ENCODE measurements at regions not wholly inside any gene's neighbourhood (a gene's known extent, or its start where the extent isn't known, plus 50 kb on each side); places are given as distances from the start of the nearest gene placed in this dataset.

DNA sequence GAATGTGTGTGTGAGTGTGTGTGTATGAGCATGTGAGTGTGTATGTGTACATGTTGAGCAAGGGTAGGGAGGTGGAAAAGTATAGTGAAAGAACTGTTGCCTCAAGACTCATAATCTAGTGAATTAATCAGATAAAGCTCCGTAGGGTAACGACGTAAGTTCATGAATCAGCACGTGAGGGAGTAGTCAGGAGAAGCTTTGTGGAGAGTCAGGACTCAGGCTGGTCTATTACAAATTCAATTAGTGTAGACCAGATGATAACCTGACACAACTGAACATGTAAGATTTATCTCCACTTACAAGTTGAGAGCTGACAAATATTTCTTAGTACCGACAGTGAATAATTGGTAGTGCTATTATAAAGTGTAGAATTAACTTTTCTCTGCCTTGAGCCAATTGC lies 194.5 kb downstream of the RAD51AP2 start:
- H3K36me3 ChIP-seq (ENCODE audit: insufficient read depth, low read length), result no peaks in the 10 kb centered on the region
- H2AFZ ChIP-seq (ENCODE audit: low read depth, low read length), result no peak overlapping the region
- H3K9me2 ChIP-seq (ENCODE audit: insufficient read depth, low read length), result no peaks in the 10 kb centered on the region
- no peaks in the 10 kb centered on the region for H3K9me3 ChIP-seq (ENCODE audit: low read length)
- no peak overlapping the region for H3K4me2 ChIP-seq (ENCODE audit: low read length)
- TF ChIP-seq, protein P1, sequence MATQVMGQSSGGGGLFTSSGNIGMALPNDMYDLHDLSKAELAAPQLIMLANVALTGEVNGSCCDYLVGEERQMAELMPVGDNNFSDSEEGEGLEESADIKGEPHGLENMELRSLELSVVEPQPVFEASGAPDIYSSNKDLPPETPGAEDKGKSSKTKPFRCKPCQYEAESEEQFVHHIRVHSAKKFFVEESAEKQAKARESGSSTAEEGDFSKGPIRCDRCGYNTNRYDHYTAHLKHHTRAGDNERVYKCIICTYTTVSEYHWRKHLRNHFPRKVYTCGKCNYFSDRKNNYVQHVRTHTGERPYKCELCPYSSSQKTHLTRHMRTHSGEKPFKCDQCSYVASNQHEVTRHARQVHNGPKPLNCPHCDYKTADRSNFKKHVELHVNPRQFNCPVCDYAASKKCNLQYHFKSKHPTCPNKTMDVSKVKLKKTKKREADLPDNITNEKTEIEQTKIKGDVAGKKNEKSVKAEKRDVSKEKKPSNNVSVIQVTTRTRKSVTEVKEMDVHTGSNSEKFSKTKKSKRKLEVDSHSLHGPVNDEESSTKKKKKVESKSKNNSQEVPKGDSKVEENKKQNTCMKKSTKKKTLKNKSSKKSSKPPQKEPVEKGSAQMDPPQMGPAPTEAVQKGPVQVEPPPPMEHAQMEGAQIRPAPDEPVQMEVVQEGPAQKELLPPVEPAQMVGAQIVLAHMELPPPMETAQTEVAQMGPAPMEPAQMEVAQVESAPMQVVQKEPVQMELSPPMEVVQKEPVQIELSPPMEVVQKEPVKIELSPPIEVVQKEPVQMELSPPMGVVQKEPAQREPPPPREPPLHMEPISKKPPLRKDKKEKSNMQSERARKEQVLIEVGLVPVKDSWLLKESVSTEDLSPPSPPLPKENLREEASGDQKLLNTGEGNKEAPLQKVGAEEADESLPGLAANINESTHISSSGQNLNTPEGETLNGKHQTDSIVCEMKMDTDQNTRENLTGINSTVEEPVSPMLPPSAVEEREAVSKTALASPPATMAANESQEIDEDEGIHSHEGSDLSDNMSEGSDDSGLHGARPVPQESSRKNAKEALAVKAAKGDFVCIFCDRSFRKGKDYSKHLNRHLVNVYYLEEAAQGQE (IDR thresholded peaks at IDR 0.05; ENCODE audit: borderline replicate concordance), result no peak
- TF ChIP-seq, protein P2, sequence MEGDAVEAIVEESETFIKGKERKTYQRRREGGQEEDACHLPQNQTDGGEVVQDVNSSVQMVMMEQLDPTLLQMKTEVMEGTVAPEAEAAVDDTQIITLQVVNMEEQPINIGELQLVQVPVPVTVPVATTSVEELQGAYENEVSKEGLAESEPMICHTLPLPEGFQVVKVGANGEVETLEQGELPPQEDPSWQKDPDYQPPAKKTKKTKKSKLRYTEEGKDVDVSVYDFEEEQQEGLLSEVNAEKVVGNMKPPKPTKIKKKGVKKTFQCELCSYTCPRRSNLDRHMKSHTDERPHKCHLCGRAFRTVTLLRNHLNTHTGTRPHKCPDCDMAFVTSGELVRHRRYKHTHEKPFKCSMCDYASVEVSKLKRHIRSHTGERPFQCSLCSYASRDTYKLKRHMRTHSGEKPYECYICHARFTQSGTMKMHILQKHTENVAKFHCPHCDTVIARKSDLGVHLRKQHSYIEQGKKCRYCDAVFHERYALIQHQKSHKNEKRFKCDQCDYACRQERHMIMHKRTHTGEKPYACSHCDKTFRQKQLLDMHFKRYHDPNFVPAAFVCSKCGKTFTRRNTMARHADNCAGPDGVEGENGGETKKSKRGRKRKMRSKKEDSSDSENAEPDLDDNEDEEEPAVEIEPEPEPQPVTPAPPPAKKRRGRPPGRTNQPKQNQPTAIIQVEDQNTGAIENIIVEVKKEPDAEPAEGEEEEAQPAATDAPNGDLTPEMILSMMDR (IDR thresholded peaks at IDR 0.05; ENCODE audit: poor library complexity, severe bottlenecking), result no peak
- H4K20me1 ChIP-seq (ENCODE audit: insufficient read depth), result no peaks in the 10 kb centered on the region
- H3F3A ChIP-seq (ENCODE audit: insufficient read depth, low read length, poor library complexity, severe bottlenecking), result no peaks in the 10 kb centered on the region
- no peak overlapping the region for H3K4me3 ChIP-seq (ENCODE audit: low read length)
- H3K9ac ChIP-seq (ENCODE audit: low read length), result no peak overlapping the region
- no peak overlapping the region for H3K27ac ChIP-seq (ENCODE audit: low read length)
- no peaks in the 10 kb centered on the region for H3K27me3 ChIP-seq (ENCODE audit: insufficient read depth, low read depth, low read length)
- no peaks in the 10 kb centered on the region for H3K79me2 ChIP-seq (replicated peaks; ENCODE audit: insufficient read depth, low read length)

DNA sequence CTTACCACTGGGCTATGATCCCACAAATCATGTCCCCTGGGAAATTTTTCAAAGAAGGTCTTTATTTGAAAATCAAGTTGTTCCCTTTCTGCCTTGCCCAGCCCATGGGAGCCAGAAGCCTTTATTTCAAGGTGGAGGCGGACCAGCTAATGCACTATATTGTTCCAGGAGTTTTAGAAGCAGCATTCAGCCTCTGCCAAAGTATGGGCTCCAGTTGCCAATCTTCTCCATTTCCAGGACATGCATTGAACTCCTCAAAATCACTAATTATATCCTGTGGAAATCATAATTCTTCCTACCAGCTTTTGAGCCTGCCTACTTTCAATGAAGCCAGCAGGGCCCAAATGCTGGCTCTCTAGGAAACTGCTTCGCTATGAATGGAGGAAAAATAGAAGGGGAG lies 195.8 kb downstream of the RAD51AP2 start:
- H3K27me3 ChIP-seq (ENCODE audit: insufficient read depth, low read depth, low read length), result no peaks in the 10 kb centered on the region
- no peaks in the 10 kb centered on the region for H3F3A ChIP-seq (ENCODE audit: insufficient read depth, low read length, poor library complexity, severe bottlenecking)
- H3K79me2 ChIP-seq (replicated peaks; ENCODE audit: insufficient read depth, low read length), result no peaks in the 10 kb centered on the region
- H3K9me3 ChIP-seq (ENCODE audit: low read length), result no peaks in the 10 kb centered on the region
- H3K9ac ChIP-seq (ENCODE audit: low read length), result no peak overlapping the region
- H3K4me2 ChIP-seq (ENCODE audit: low read length), result no peak overlapping the region
- no peak for TF ChIP-seq RAD21 (conservative IDR thresholded peaks at IDR 0.05)
- TF ChIP-seq MXI1 (conservative IDR thresholded peaks at IDR 0.05; ENCODE audit: poor library complexity, severe bottlenecking), result no peak
- TF ChIP-seq, protein P2 (IDR thresholded peaks at IDR 0.05; ENCODE audit: poor library complexity, severe bottlenecking), result no peak
- no peak for TF ChIP-seq TAF1 (IDR thresholded peaks at IDR 0.05; ENCODE audit: low read depth)
- no peak for TF ChIP-seq EP300 (conservative IDR thresholded peaks at IDR 0.05; ENCODE audit: poor library complexity, severe bottlenecking)
- no peak for TF ChIP-seq EZH2 (IDR thresholded peaks at IDR 0.05; ENCODE audit: borderline replicate concordance, insufficient read depth, low read length, poor library complexity, severe bottlenecking)
- TF ChIP-seq, protein P1 (IDR thresholded peaks at IDR 0.05; ENCODE audit: borderline replicate concordance), result no peak
- TF ChIP-seq SMC3 (conservative IDR thresholded peaks at IDR 0.05; ENCODE audit: poor library complexity), result no peak
- TF ChIP-seq POLR2AphosphoS5 (IDR thresholded peaks at IDR 0.05), result no peak
- no peak overlapping the region for H3K4me3 ChIP-seq (ENCODE audit: low read length)
- H3K9me2 ChIP-seq (ENCODE audit: insufficient read depth, low read length), result no peaks in the 10 kb centered on the region
- no peaks in the 10 kb centered on the region for H4K20me1 ChIP-seq (ENCODE audit: insufficient read depth)
- H2AFZ ChIP-seq (ENCODE audit: low read depth, low read length), result no peak overlapping the region
- H3K36me3 ChIP-seq (ENCODE audit: insufficient read depth, low read length), result no peaks in the 10 kb centered on the region
- no peak overlapping the region for H3K27ac ChIP-seq (ENCODE audit: low read length)

Data from neural cell (in vitro differentiated cells).